ENCODE measurements at regions not wholly inside any gene's neighbourhood (a gene's known extent, or its start where the extent isn't known, plus 50 kb on each side); places are given as distances from the start of the nearest gene placed in this dataset.

DNA sequence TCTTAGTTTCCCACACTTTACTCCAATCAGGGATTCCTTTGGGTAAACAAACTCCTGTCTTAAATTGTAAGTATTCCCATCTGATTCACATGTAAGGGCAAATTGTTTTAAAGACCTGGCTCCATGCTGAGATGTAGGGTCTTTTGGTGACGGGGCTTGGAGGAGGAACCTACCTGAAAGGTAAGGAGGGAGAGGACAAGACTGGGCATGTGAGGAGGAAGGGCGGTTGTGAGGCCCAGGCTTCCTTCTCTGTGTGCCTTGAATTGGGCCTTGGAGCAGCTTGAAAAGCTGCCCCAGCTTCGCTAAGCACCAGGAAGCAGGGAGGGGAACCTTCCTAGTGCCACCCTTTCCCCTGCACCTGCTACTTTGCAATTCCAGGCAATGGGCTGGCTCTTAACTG lies 86.8 kb downstream of the C9orf152 start:
- peaks cover 71% of the 10 kb centered on the region for H4K20me1 ChIP-seq (ENCODE audit: control insufficient read depth, insufficient read depth, low read length, poor library complexity, severe bottlenecking)
- ChIA-PET POLR2A (no interaction called here), CTCF (interaction anchor here (1.2 kb wide), 1 partner anchor 218 kb away, joined by 3 read pairs; no protein-coding TSS in a partner anchor)
- H3K9me3 Mint-ChIP-seq (ENCODE audit: insufficient read depth) = no peaks in the 10 kb centered on the region
- WGBS (ENCODE audit: insufficient coverage) = 94% methylated on average over 3 of the region's 3 CpGs
- TF ChIP-seq, protein P1, sequence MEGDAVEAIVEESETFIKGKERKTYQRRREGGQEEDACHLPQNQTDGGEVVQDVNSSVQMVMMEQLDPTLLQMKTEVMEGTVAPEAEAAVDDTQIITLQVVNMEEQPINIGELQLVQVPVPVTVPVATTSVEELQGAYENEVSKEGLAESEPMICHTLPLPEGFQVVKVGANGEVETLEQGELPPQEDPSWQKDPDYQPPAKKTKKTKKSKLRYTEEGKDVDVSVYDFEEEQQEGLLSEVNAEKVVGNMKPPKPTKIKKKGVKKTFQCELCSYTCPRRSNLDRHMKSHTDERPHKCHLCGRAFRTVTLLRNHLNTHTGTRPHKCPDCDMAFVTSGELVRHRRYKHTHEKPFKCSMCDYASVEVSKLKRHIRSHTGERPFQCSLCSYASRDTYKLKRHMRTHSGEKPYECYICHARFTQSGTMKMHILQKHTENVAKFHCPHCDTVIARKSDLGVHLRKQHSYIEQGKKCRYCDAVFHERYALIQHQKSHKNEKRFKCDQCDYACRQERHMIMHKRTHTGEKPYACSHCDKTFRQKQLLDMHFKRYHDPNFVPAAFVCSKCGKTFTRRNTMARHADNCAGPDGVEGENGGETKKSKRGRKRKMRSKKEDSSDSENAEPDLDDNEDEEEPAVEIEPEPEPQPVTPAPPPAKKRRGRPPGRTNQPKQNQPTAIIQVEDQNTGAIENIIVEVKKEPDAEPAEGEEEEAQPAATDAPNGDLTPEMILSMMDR (IDR thresholded peaks at IDR 0.05) = no peak
- TF ChIP-seq EZH2 (IDR thresholded peaks at IDR 0.05; ENCODE audit: borderline replicate concordance, insufficient read depth, low read depth, low read length, poor library complexity, severe bottlenecking) = no peak
- no peaks in the 10 kb centered on the region for H3K27me3 ChIP-seq (replicated peaks in 1 of 4; ENCODE audit: control extremely low read depth in 1 of 4, control insufficient read depth in 3 of 4, insufficient read depth in 4 of 4, low read length in 3 of 4)
- no peak overlapping the region for H2AFZ ChIP-seq (ENCODE audit: insufficient read depth, low read depth, low read length, poor library complexity, severe bottlenecking)
- no peaks in the 10 kb centered on the region for H3K27me3 Mint-ChIP-seq
- H3K9ac ChIP-seq (ENCODE audit: low read length) = no peak overlapping the region
- peaks cover 83% of the 10 kb centered on the region for H3K4me1 Mint-ChIP-seq
- peak overlapping the region; percentile 65 for H3K27ac Mint-ChIP-seq
- ATAC-seq (ENCODE audit: low read depth) = no peak
- H3K9me3 ChIP-seq (ENCODE audit: control extremely low read depth in 1 of 3, control insufficient read depth in 2 of 3, insufficient read depth in 1 of 3, low read length in 2 of 3) = no peaks in the 10 kb centered on the region
- no peak overlapping the region for H3K4me3 Mint-ChIP-seq
- DNase-seq = no peak
- peaks cover 58 to 73% of the 10 kb centered on the region in 2 donors for H3K4me1 ChIP-seq (ENCODE audit: control insufficient read depth in 2 of 2, insufficient read depth in 2 of 2, low read length in 2 of 2)
- H3K4me3 ChIP-seq (ENCODE audit: control extremely low read depth in 1 of 5, extremely low read depth in 1 of 5, insufficient read depth in 1 of 5, low read depth in 2 of 5, low read length in 4 of 5) = no peak overlapping the region
- no peak overlapping the region for H3K4me2 ChIP-seq (replicated peaks; ENCODE audit: low read depth, low read length, poor library complexity, severe bottlenecking)
- H3K79me2 ChIP-seq (ENCODE audit: control insufficient read depth, insufficient read depth, low read length) = peaks cover 98% of the 10 kb centered on the region
- intact Hi-C loops (cut with micrococcal nuclease) = loop anchor here (10.0 kb wide), 1 partner anchor 46 kb away; no protein-coding TSS in a partner anchor
- H3K27ac ChIP-seq (ENCODE audit: low read length in 2 of 2) = peak overlapping the region in 1 of 2 donors; percentile 61
- peaks cover 0 to 31% of the 10 kb centered on the region in 2 experiments for H3K36me3 ChIP-seq (replicated peaks in 1 of 2; ENCODE audit: control extremely low read depth in 1 of 2, control insufficient read depth in 1 of 2, extremely low read depth in 1 of 2, insufficient read depth in 2 of 2, low read length in 1 of 2)

DNA sequence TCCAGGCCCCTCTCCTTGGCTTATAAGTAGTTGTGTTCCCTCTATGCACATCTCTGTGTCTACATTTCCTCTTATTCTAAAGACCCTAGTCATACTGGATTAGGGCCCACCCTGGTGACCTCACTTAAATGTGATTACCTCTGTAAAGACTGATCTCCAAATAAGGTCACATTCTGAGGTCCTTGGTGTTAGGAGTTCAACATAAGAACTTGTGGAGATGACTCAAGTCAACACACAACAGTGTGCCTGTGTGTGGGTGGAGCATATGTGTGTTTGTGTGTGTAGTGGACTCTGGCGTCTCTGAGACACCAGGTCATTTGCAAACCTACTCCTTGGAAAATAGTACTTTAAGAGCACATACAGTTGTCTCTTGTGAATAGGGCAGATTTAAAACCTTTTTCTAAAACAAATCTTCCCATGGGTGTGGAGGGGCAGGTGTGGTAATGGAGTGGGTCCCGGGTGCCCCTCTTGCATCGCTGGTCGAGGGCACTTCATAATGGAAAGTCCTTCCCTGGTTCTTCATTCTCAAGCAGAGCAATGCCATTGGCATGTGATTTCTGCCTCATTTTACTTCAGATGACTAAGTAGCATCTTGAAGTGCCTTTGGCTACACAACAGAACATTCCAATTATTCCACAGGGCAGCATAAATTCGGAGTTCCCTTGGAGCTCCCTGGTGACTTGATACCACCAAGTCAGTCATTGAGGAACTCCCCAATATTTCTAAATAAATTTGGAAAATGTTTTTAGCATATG lies 84.4 kb downstream of the C9orf152 start:
- Mint-ChIP-seq H3K9me3 (ENCODE audit: insufficient read depth) (no peaks in the 10 kb centered on the region), H3K27ac (peak overlapping the region; percentile 39), H3K4me3 (peak overlapping the region; percentile 3), H3K4me1 (peaks cover 90% of the 10 kb centered on the region), H3K27me3 (no peaks in the 10 kb centered on the region)
- intact Hi-C loops (cut with micrococcal nuclease) = loop anchor here (10.0 kb wide), 1 partner anchor 49 kb away; no protein-coding TSS in a partner anchor
- DNase-seq (no peak), ATAC-seq (ENCODE audit: low read depth) (no peak)
- no CpG with 5 or more reads among the region's 5 CpGs for WGBS (ENCODE audit: insufficient coverage)
- ChIA-PET CTCF (no interaction called here), POLR2A (no interaction called here)
- Histone ChIP-seq H3K4me3 (ENCODE audit: control extremely low read depth in 1 of 5, extremely low read depth in 1 of 5, insufficient read depth in 1 of 5, low read depth in 2 of 5, low read length in 4 of 5) (no peak overlapping the region), H3K4me2 (replicated peaks; ENCODE audit: low read depth, low read length, poor library complexity, severe bottlenecking) (no peak overlapping the region), H2AFZ (ENCODE audit: insufficient read depth, low read depth, low read length, poor library complexity, severe bottlenecking) (no peak overlapping the region), H3K27me3 (replicated peaks in 1 of 4; ENCODE audit: control extremely low read depth in 1 of 4, control insufficient read depth in 3 of 4, insufficient read depth in 4 of 4, low read length in 3 of 4) (no peaks in the 10 kb centered on the region), H3K4me1 (ENCODE audit: control insufficient read depth in 2 of 2, insufficient read depth in 2 of 2, low read length in 2 of 2) (peaks cover 67 to 77% of the 10 kb centered on the region in 2 donors), H4K20me1 (ENCODE audit: control insufficient read depth, insufficient read depth, low read length, poor library complexity, severe bottlenecking) (peaks cover 66% of the 10 kb centered on the region), H3K9ac (ENCODE audit: low read length) (no peak overlapping the region), H3K79me2 (ENCODE audit: control insufficient read depth, insufficient read depth, low read length) (peaks cover 99% of the 10 kb centered on the region), H3K36me3 (replicated peaks in 1 of 2; ENCODE audit: control extremely low read depth in 1 of 2, control insufficient read depth in 1 of 2, extremely low read depth in 1 of 2, insufficient read depth in 2 of 2, low read length in 1 of 2) (peaks cover 0 to 20% of the 10 kb centered on the region in 2 experiments), H3K9me3 (ENCODE audit: control extremely low read depth in 1 of 3, control insufficient read depth in 2 of 3, insufficient read depth in 1 of 3, low read length in 2 of 3) (no peaks in the 10 kb centered on the region), H3K27ac (ENCODE audit: low read length in 2 of 2) (peak overlapping the region; percentile 35 to 94)
- TF ChIP-seq, protein P1 (IDR thresholded peaks at IDR 0.05) = no peak
- TF ChIP-seq EZH2 (IDR thresholded peaks at IDR 0.05; ENCODE audit: borderline replicate concordance, insufficient read depth, low read depth, low read length, poor library complexity, severe bottlenecking) = no peak

Measured in B cell (primary cell).